Spleen (tissue), 11 donors: ENCODE measurements at regions not wholly inside any gene's neighbourhood (a gene's known extent, or its start where the extent isn't known, plus 50 kb on each side); places are given as distances from the start of the nearest gene placed in this dataset.

Experiments
- DNase-seq: peaks from one replicate; pipeline ENCODE4 v3.0.0-alpha.2; 2020
- H3K27ac ChIP-seq, 8 donors: fragments of 200-600 bp; sonication (generic) in 7 of 8; 1 replicate in 4 of 8; 2 replicates in 4 of 8; pipeline versions ENCODE4 v1.5.0 to v1.8.0; 2016 to 2021; ENCODE audit warnings: inconsistent platforms in 4 of 8, mild to moderate bottlenecking in 4 of 8, moderate library complexity in 1 of 8
- H3K27me3 ChIP-seq, 7 donors: fragments of 200-600 bp; sonication (generic) in 6 of 7; replicated peaks in 1 of 7; 1 replicate in 4 of 7; 2 replicates in 3 of 7; pipeline versions ENCODE4 v1.5.0 to v1.8.0; 2016 to 2021; ENCODE audit warnings: inconsistent platforms in 3 of 7, mild to moderate bottlenecking in 1 of 7
- H3K36me3 ChIP-seq, 6 donors: fragments of 200-600 bp; sonication (generic) in 5 of 6; 1 replicate in 4 of 6; 2 replicates in 2 of 6; pipeline versions ENCODE4 v1.5.0 to v1.8.0; 2016 to 2021; ENCODE audit warnings: inconsistent platforms in 2 of 6
- H3K4me1 ChIP-seq, 6 donors: fragments of 200-600 bp; sonication (generic) in 5 of 6; 1 replicate in 3 of 6; 2 replicates in 3 of 6; pipeline versions ENCODE4 v1.5.0 to v1.8.0; 2016 to 2021; ENCODE audit warnings: inconsistent platforms in 3 of 6
- H3K4me3 ChIP-seq, 8 donors: fragments of 200-600 bp; sonication (generic) in 7 of 8; 1 replicate in 4 of 8; 2 replicates in 4 of 8; pipeline versions ENCODE4 v1.5.0 to v1.8.0; 2016 to 2021; ENCODE audit warnings: inconsistent platforms in 4 of 8, mild to moderate bottlenecking in 4 of 8, moderate library complexity in 2 of 8
- H3K9me3 ChIP-seq, 8 donors: fragments of 200-600 bp; sonication (generic) in 7 of 8; 1 replicate in 4 of 8; 2 replicates in 4 of 8; pipeline versions ENCODE4 v1.5.0 to v1.8.0; 2016 to 2021; ENCODE audit warnings: inconsistent platforms in 4 of 8
- POLR2A ChIP-seq, 3 donors: fragments of 450-650 bp; IDR thresholded peaks; one replicate each; pipeline ENCODE4 v1.5.1; 2017; ENCODE audit warnings: antibody characterized with exemption in 3 of 3, mild to moderate bottlenecking in 1 of 3
- POLR2AphosphoS5 ChIP-seq, 3 donors: sonication (generic); formaldehyde crosslinking; IDR thresholded peaks; one replicate each; pipeline ENCODE4 v1.5.1; 2017; ENCODE audit warnings: antibody characterized with exemption in 3 of 3
- WGBS, 5 donors: extraction: QIAGEN DNeasy Blood & Tissue Kit in 3 of 5; methylation state at CpG; one replicate each; pipeline versions ENCODE4 v1.1.5 to v1.1.7; 2013 to 2018; 5-methylcytosine and 5-hydroxymethylcytosine counted together
- intact Hi-C: fragments of 100-400 bp; cut with DNase I; formaldehyde crosslinking; loops from one replicate; pipeline ENCODE4 v1.15.0; 2023; ENCODE audit warnings: low total_unique reads
- TF ChIP-seq, protein P1 (sequence below), 11 experiments: fragments of 200-600 bp in 7 of 11; fragments of 450-650 bp in 4 of 11; sonication (generic) in 4 of 11; IDR thresholded peaks in 8 of 11; conservative IDR thresholded peaks in 3 of 11; 1 replicate in 7 of 11; 2 replicates in 4 of 11; pipeline versions ENCODE4 v1.4.0 to v1.8.0; 2016 to 2021; ENCODE audit warnings: antibody characterized with exemption in 11 of 11, inconsistent platforms in 4 of 11, mild to moderate bottlenecking in 1 of 11
- donor health status: healthy with polysubstance abuse.
- donor health status: DM: no; HTN: no; CAD: no; lungs with moderate emphysema.
- donor health status: DM: no; HTN: no; CAD: no.
- donor health status: Bipolar disorder and iron deficiency.
- donor health status: healthy.
- donor health status: DM: no; HTN: no; CAD: no.
- donor health status: DM: yes; HTN: yes; CAD: no.

GRCh38 chr9:30711591-30711990 is 1672.9 kb upstream of the ACO1 start:
- intact Hi-C loops: no loop called here
- H3K27ac ChIP-seq: no peak overlapping the region
- no peaks in the 10 kb centered on the region for H3K36me3 ChIP-seq
- peaks cover 0 to 4% (median 0%) of the 10 kb centered on the region in 8 donors for H3K9me3 ChIP-seq
- H3K4me1 ChIP-seq: no peaks in the 10 kb centered on the region
- 75 to 98% (median 89%) methylated on average over 1 of the region's 1 CpG for WGBS, 5 donors
- TF ChIP-seq POLR2A (IDR thresholded peaks at IDR 0.05): no peak
- TF ChIP-seq, protein P1, sequence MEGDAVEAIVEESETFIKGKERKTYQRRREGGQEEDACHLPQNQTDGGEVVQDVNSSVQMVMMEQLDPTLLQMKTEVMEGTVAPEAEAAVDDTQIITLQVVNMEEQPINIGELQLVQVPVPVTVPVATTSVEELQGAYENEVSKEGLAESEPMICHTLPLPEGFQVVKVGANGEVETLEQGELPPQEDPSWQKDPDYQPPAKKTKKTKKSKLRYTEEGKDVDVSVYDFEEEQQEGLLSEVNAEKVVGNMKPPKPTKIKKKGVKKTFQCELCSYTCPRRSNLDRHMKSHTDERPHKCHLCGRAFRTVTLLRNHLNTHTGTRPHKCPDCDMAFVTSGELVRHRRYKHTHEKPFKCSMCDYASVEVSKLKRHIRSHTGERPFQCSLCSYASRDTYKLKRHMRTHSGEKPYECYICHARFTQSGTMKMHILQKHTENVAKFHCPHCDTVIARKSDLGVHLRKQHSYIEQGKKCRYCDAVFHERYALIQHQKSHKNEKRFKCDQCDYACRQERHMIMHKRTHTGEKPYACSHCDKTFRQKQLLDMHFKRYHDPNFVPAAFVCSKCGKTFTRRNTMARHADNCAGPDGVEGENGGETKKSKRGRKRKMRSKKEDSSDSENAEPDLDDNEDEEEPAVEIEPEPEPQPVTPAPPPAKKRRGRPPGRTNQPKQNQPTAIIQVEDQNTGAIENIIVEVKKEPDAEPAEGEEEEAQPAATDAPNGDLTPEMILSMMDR (IDR thresholded peaks at IDR 0.05 in 8 of 11, conservative IDR thresholded peaks at IDR 0.05 in 3 of 11): no peak
- TF ChIP-seq POLR2AphosphoS5 (IDR thresholded peaks at IDR 0.05): no peak
- no peaks in the 10 kb centered on the region for H3K27me3 ChIP-seq
- no peak for DNase-seq
- H3K4me3 ChIP-seq: no peak overlapping the region

DNA sequence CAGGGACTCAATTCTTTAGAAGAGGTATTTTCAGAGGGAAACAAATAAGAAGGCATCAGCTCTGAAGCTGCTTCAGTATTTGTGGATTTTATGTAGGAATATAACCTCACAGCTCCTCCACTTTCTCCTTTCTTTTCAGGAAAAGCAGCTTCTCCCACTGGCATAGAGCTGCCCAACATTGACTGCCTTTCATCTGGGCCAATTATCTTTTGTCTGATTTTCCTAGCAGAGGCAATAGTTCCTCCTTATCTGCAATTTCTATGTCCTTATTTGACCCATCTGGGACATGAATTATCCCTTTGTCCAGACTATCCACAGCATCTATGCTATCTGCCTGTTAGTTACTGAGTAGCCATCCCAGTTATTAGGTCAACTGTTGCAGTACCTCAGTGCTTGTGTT is 1671.2 kb upstream of the ACO1 start:
- Histone ChIP-seq H3K4me1 (no peaks in the 10 kb centered on the region), H3K27ac (no peak overlapping the region), H3K9me3 (peaks cover 0 to 3% (median 0%) of the 10 kb centered on the region in 8 donors), H3K36me3 (no peaks in the 10 kb centered on the region), H3K4me3 (no peak overlapping the region), H3K27me3 (no peaks in the 10 kb centered on the region)
- DNase-seq: no peak
- no peak for TF ChIP-seq POLR2A (IDR thresholded peaks at IDR 0.05)
- TF ChIP-seq, protein P1 (IDR thresholded peaks at IDR 0.05 in 8 of 11, conservative IDR thresholded peaks at IDR 0.05 in 3 of 11): no peak
- intact Hi-C loops: no loop called here

DNA sequence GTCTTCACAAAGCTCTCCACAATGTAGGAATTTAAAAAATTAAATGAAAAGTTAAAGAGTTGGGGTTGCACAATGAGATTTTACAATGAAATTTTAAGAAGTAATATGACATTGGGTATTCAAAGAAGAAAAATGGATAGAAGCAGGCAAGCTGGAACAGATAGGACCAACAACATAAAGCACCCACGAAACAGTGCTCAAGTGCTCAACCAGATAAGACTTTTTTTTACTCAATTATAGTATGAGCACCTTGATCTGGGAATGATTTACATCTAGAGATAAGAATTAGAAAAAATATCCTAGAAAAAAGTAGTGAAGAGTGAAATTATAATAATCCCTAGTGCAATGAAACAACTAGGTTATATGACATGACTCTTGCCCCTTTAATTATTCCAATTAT is 1670.1 kb upstream of the ACO1 start:
- no peak for DNase-seq
- H3K4me1 ChIP-seq: no peaks in the 10 kb centered on the region
- H3K4me3 ChIP-seq: no peak overlapping the region
- no peak overlapping the region for H3K27ac ChIP-seq
- H3K27me3 ChIP-seq: no peaks in the 10 kb centered on the region
- no peaks in the 10 kb centered on the region for H3K36me3 ChIP-seq
- WGBS, 5 donors: 39 to 68% (median 57%) methylated on average over 1 of the region's 1 CpG
- no peak for TF ChIP-seq POLR2AphosphoS5 (IDR thresholded peaks at IDR 0.05)
- TF ChIP-seq, protein P1 (IDR thresholded peaks at IDR 0.05 in 8 of 11, conservative IDR thresholded peaks at IDR 0.05 in 3 of 11): no peak
- no peak for TF ChIP-seq POLR2A (IDR thresholded peaks at IDR 0.05)
- no peaks in the 10 kb centered on the region for H3K9me3 ChIP-seq
- intact Hi-C loops: no loop called here

DNA sequence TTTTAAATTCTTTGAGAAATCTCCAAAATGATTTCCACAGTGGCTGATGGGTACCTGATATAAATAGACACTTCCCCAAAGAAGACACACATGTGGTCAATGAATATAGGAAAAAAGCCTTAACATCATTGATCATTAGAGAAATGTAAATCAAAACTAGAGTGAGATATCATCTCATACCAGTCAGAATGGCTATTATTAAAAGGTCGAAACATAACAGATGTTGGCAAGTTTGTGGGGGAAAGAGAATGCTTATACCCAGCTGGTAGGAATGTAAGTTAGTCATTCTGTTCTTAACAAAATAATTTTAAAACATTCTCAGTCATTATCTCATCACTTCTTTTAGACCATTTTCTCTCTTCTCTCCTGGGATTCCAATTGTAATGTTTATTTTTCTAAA is 1666.0 kb upstream of the ACO1 start:
- Histone ChIP-seq H3K4me3 (no peak overlapping the region), H3K36me3 (no peaks in the 10 kb centered on the region), H3K27ac (no peak overlapping the region), H3K4me1 (no peaks in the 10 kb centered on the region), H3K27me3 (no peaks in the 10 kb centered on the region), H3K9me3 (peaks cover 0 to 6% (median 0%) of the 10 kb centered on the region in 8 donors)
- DNase-seq: no peak
- intact Hi-C loops: no loop called here
- TF ChIP-seq POLR2A (IDR thresholded peaks at IDR 0.05): no peak
- no peak for TF ChIP-seq POLR2AphosphoS5 (IDR thresholded peaks at IDR 0.05)
- TF ChIP-seq, protein P1 (IDR thresholded peaks at IDR 0.05 in 8 of 11, conservative IDR thresholded peaks at IDR 0.05 in 3 of 11): no peak
- WGBS, 5 donors: 71 to 86% (median 76%) methylated on average over 1 of the region's 1 CpG
